ENCODE measurements at regions not wholly inside any gene's neighbourhood (a gene's known extent, or its start where the extent isn't known, plus 50 kb on each side); places are given as distances from the start of the nearest gene placed in this dataset.

- TF ChIP-seq CTCF (IDR thresholded peaks at IDR 0.05; ENCODE audit: poor library complexity) (peak; percentile 68), EZH2phosphoT487 (IDR thresholded peaks at IDR 0.05; ENCODE audit: low read depth, severe bottlenecking, unreplicated experiment) (no peak)
- no peaks in the 10 kb centered on the region for H3K27me3 ChIP-seq
- H3K79me2 ChIP-seq: no peaks in the 10 kb centered on the region
- 47% methylated on average over 7 of the region's 7 CpGs for WGBS (ENCODE audit: low lambda C conversion rate, missing lambda C conversion rate)
- H3K9me3 ChIP-seq (ENCODE audit: low read depth): no peaks in the 10 kb centered on the region
- H3K9me2 ChIP-seq (replicated peaks; ENCODE audit: insufficient read depth): no peaks in the 10 kb centered on the region
- no peaks in the 10 kb centered on the region for H4K20me1 ChIP-seq (ENCODE audit: insufficient read depth, poor library complexity, severe bottlenecking)
- H2AFZ ChIP-seq: peak overlapping the region; percentile 7
- peak overlapping the region; percentile 11 for H3K4me2 ChIP-seq
- DNase-seq (ENCODE audit: low spot score): peak; percentile 56
- H3K27ac ChIP-seq: peak overlapping the region; percentile 42
- no peaks in the 10 kb centered on the region for H3K36me3 ChIP-seq (replicated peaks; ENCODE audit: insufficient read depth, low read depth)
- no peak overlapping the region for H3K4me3 ChIP-seq
- H3K4me1 ChIP-seq (ENCODE audit: insufficient read depth): no peaks in the 10 kb centered on the region
Measured at GRCh38 chr9:4375424-4376200, 75.7 kb upstream of the GLIS3 start.

- no peaks in the 10 kb centered on the region for H3K36me3 ChIP-seq (replicated peaks; ENCODE audit: insufficient read depth, low read depth)
- H3K27me3 ChIP-seq: no peaks in the 10 kb centered on the region
- H3K4me3 ChIP-seq: no peak overlapping the region
- peak; percentile 23 for DNase-seq (ENCODE audit: low spot score)
- 70% methylated on average over 4 of the region's 5 CpGs for WGBS (ENCODE audit: low lambda C conversion rate, missing lambda C conversion rate)
- no peaks in the 10 kb centered on the region for H3K9me3 ChIP-seq (ENCODE audit: low read depth)
- H3K4me1 ChIP-seq (ENCODE audit: insufficient read depth): no peaks in the 10 kb centered on the region
- H3K27ac ChIP-seq: no peak overlapping the region
- TF ChIP-seq EZH2phosphoT487 (IDR thresholded peaks at IDR 0.05; ENCODE audit: low read depth, severe bottlenecking, unreplicated experiment) (no peak), CTCF (IDR thresholded peaks at IDR 0.05; ENCODE audit: poor library complexity) (no peak), EZH2 (IDR thresholded peaks at IDR 0.05; ENCODE audit: borderline replicate concordance) (no peak)
- no peak overlapping the region for H3K4me2 ChIP-seq
- no peaks in the 10 kb centered on the region for H4K20me1 ChIP-seq (ENCODE audit: insufficient read depth, poor library complexity, severe bottlenecking)
- no peaks in the 10 kb centered on the region for H3K79me2 ChIP-seq
- no peak overlapping the region for H2AFZ ChIP-seq
- H3K9me2 ChIP-seq (replicated peaks; ENCODE audit: insufficient read depth): no peaks in the 10 kb centered on the region
Measured at GRCh38 chr9:4371108-4371507, 71.2 kb upstream of the GLIS3 start.

GRCh38 chr9:4370501-4370900, 70.6 kb upstream of the GLIS3 start:
- no peak overlapping the region for H2AFZ ChIP-seq
- no peaks in the 10 kb centered on the region for H3K27me3 ChIP-seq
- no peak overlapping the region for H3K27ac ChIP-seq
- H3K79me2 ChIP-seq: no peaks in the 10 kb centered on the region
- no peaks in the 10 kb centered on the region for H3K9me3 ChIP-seq (ENCODE audit: low read depth)
- 95% methylated on average over 3 of the region's 3 CpGs for WGBS (ENCODE audit: low lambda C conversion rate, missing lambda C conversion rate)
- H3K4me3 ChIP-seq: no peak overlapping the region
- no peaks in the 10 kb centered on the region for H3K9me2 ChIP-seq (replicated peaks; ENCODE audit: insufficient read depth)
- DNase-seq (ENCODE audit: low spot score): no peak
- TF ChIP-seq EZH2 (IDR thresholded peaks at IDR 0.05; ENCODE audit: borderline replicate concordance) (no peak), CTCF (IDR thresholded peaks at IDR 0.05; ENCODE audit: poor library complexity) (no peak), EZH2phosphoT487 (IDR thresholded peaks at IDR 0.05; ENCODE audit: low read depth, severe bottlenecking, unreplicated experiment) (no peak)
- H3K4me2 ChIP-seq: no peak overlapping the region
- H3K4me1 ChIP-seq (ENCODE audit: insufficient read depth): no peaks in the 10 kb centered on the region
- H3K36me3 ChIP-seq (replicated peaks; ENCODE audit: insufficient read depth, low read depth): no peaks in the 10 kb centered on the region
- no peaks in the 10 kb centered on the region for H4K20me1 ChIP-seq (ENCODE audit: insufficient read depth, poor library complexity, severe bottlenecking)
